A549 (cell line): ENCODE measurements at regions not wholly inside any gene's neighbourhood (a gene's known extent, or its start where the extent isn't known, plus 50 kb on each side); places are given as distances from the start of the nearest gene placed in this dataset.

ENCODE experiments used
- ATAC-seq, 2 experiments: fragments of 200-7000 bp in 1 of 2; fragments of >200 bp in 1 of 2; cut with Nextera tagmentation in 1 of 2; cut with Tn5 transposase in 1 of 2; 3 replicates each; pipeline versions ENCODE4 v1.8.0 to v1.9.1; 2018 to 2020; ENCODE audit warnings: mild to moderate bottlenecking in 1 of 2, moderate library complexity in 1 of 2
- CTCF ChIA-PET: fragments of 300-600 bp; sonication (Branson Sonifier 250); formaldehyde crosslinking; extraction: SDS; loops from one replicate; lab custom pipeline; 2021; ENCODE audit warnings: antibody characterized with exemption, inconsistent platforms; lab: Yijun Ruan, JAX
- POLR2A ChIA-PET: fragments of 350-600 bp; formaldehyde crosslinking; extraction: SDS; loops from one replicate; lab custom pipeline; 2021; ENCODE audit warnings: antibody characterized with exemption, inconsistent platforms; lab: Yijun Ruan, JAX
- DNase-seq, 2 experiments: peaks; one replicate each; pipeline versions ENCODE4 v3.0.0 to v3.0.0-alpha.2; 2011 to 2016; ENCODE audit warnings: low read depth in 1 of 2, low spot score in 1 of 2
- FAIRE-seq: peaks from 2 replicates; lab custom pipeline; 2011; peaks lifted over from hg19 to GRCh38; lab: Jason Lieb, UNC
- H3K27ac ChIP-seq, 2 experiments: fragments of >200 bp; sonication (Bioruptor Twin); formaldehyde crosslinking; 3 replicates each; pipeline ENCODE4 v1.5.1; 2016 to 2017
- H3K4me1 ChIP-seq: fragments of >200 bp; sonication (Bioruptor Twin); formaldehyde crosslinking; 3 replicates; pipeline ENCODE4 v1.6.1; 2016
- H3K4me2 ChIP-seq: fragments of >200 bp; sonication (Bioruptor Twin); formaldehyde crosslinking; 3 replicates; pipeline ENCODE4 v1.6.1; 2016
- H3K4me3 ChIP-seq: fragments of >200 bp; sonication (Bioruptor Twin); formaldehyde crosslinking; 3 replicates; pipeline ENCODE4 v1.5.1; 2016
- H3K9me3 ChIP-seq: fragments of >200 bp; sonication (Bioruptor Twin); formaldehyde crosslinking; 3 replicates; pipeline ENCODE4 v1.6.1; 2016
- ATOH8 ChIP-seq: fragments of 250-450 bp; sonication (Bioruptor Pico); IDR thresholded peaks from 2 replicates; pipeline ENCODE4 v1.5.0; 2020; ENCODE audit warnings: low read depth, mild to moderate bottlenecking, moderate library complexity
- BHLHE40 ChIP-seq: IDR thresholded peaks from 2 replicates; pipeline ENCODE4 v1.6.1; 2012; ENCODE audit warnings: low read depth, low read length, inconsistent platforms
- CEBPB ChIP-seq, 2 experiments: fragments of >200 bp in 1 of 2; sonication (Bioruptor Twin) in 1 of 2; formaldehyde crosslinking in 1 of 2; IDR thresholded peaks; 2 replicates each; pipeline ENCODE4 v1.6.1; 2012 to 2016
- EHF ChIP-seq: fragments of 250-450 bp; sonication (Bioruptor Pico); IDR thresholded peaks from 2 replicates; pipeline ENCODE4 v1.5.0; 2020; ENCODE audit warnings: mild to moderate bottlenecking
- EP300 ChIP-seq, 2 experiments: fragments of >200 bp; sonication (Bioruptor Twin); formaldehyde crosslinking; IDR thresholded peaks; 2 replicates in 1 of 2; 3 replicates in 1 of 2; pipeline ENCODE4 v1.6.1; 2016 to 2017
- FOSL2 ChIP-seq, 2 experiments: fragments of 450-650 bp in 1 of 2; fragments of >200 bp in 1 of 2; sonication (Bioruptor Twin) in 1 of 2; formaldehyde crosslinking; IDR thresholded peaks; 2 replicates each; pipeline versions ENCODE4 v1.5.0 to v1.6.1; 2016 to 2020; ENCODE audit warnings: mild to moderate bottlenecking in 1 of 2, moderate library complexity in 1 of 2
- FOXS1 ChIP-seq: fragments of 250-450 bp; sonication (Bioruptor Pico); IDR thresholded peaks from 2 replicates; pipeline ENCODE4 v1.5.0; 2020; ENCODE audit warnings: mild to moderate bottlenecking, moderate library complexity
- GATA3 ChIP-seq: IDR thresholded peaks from 2 replicates; pipeline ENCODE4 v1.6.1; 2012; ENCODE audit warnings: borderline replicate concordance
- HDAC2 ChIP-seq: fragments of 200-600 bp; sonication (generic); IDR thresholded peaks from 2 replicates; pipeline ENCODE4 v1.6.1; 2016
- HMGXB4 ChIP-seq: fragments of 250-450 bp; sonication (Bioruptor Pico); IDR thresholded peaks from 2 replicates; pipeline ENCODE4 v1.5.0; 2021; ENCODE audit warnings: mild to moderate bottlenecking, moderate library complexity, borderline replicate concordance
- HOXB13 ChIP-seq: fragments of 250-450 bp; sonication (Bioruptor Pico); IDR thresholded peaks from 2 replicates; pipeline ENCODE4 v1.5.0; 2020; ENCODE audit warnings: low read depth, mild to moderate bottlenecking, moderate library complexity
- HOXB5 ChIP-seq: fragments of 250-450 bp; sonication (Bioruptor Pico); IDR thresholded peaks from 2 replicates; pipeline ENCODE4 v1.5.0; 2020; ENCODE audit warnings: mild to moderate bottlenecking, moderate library complexity
- MAFK ChIP-seq: fragments of 450-650 bp; IDR thresholded peaks from 2 replicates; pipeline ENCODE4 v1.6.1; 2014; ENCODE audit not compliant: partially characterized antibody
- MAX ChIP-seq: IDR thresholded peaks from 2 replicates; pipeline ENCODE4 v1.6.1; 2012
- MAZ ChIP-seq: fragments of 150-350 bp; IDR thresholded peaks from 2 replicates; pipeline ENCODE4 v1.6.1; 2014; ENCODE audit warnings: antibody characterized with exemption, low read depth, low read length, borderline replicate concordance
- MYC ChIP-seq: IDR thresholded peaks from 2 replicates; pipeline ENCODE4 v1.6.1; 2012; ENCODE audit warnings: mild to moderate bottlenecking, inconsistent platforms, low read length, improper control_type of control experiment, borderline replicate concordance
- POLR2A ChIP-seq: IDR thresholded peaks from 2 replicates; pipeline ENCODE4 v1.6.1; 2012; ENCODE audit warnings: mild to moderate bottlenecking, low read length
- REST ChIP-seq: fragments of 200-600 bp; sonication (generic); IDR thresholded peaks from 2 replicates; pipeline ENCODE4 v1.6.1; 2016; ENCODE audit warnings: antibody characterized with exemption, mild to moderate bottlenecking, moderate library complexity
- RFX5 ChIP-seq: fragments of 450-650 bp; IDR thresholded peaks from 2 replicates; pipeline ENCODE4 v1.7.1; 2014; ENCODE audit warnings: antibody characterized with exemption, mild to moderate bottlenecking, moderate library complexity
- SREBF2 ChIP-seq: fragments of 450-650 bp; IDR thresholded peaks from 2 replicates; pipeline ENCODE4 v1.6.1; 2014; ENCODE audit warnings: mild to moderate bottlenecking, moderate library complexity
- TP53 ChIP-seq: fragments of 250-450 bp; sonication (Bioruptor Pico); IDR thresholded peaks from 2 replicates; pipeline ENCODE4 v1.5.0; 2021; ENCODE audit warnings: mild to moderate bottlenecking, moderate library complexity
- USF2 ChIP-seq: fragments of 450-650 bp; IDR thresholded peaks from 2 replicates; pipeline ENCODE4 v1.6.1; 2014; ENCODE audit warnings: antibody characterized with exemption
- ZFP36 ChIP-seq: fragments of 450-650 bp; IDR thresholded peaks from 2 replicates; pipeline ENCODE4 v1.6.1; 2014; ENCODE audit warnings: borderline replicate concordance; ENCODE audit not compliant: partially characterized antibody
- ZNF302 ChIP-seq: fragments of 250-450 bp; sonication (Bioruptor Pico); IDR thresholded peaks from 2 replicates; pipeline ENCODE4 v1.9.0; 2021; ENCODE audit warnings: inconsistent platforms, mild to moderate bottlenecking, moderate library complexity
- WGBS: methylation state at CpG from one replicate; pipeline ENCODE4 v1.1.6; 2017; ENCODE audit errors: missing lambda C conversion rate; 5-methylcytosine and 5-hydroxymethylcytosine counted together

GRCh38 chr6:170475118-170475517 is 78.0 kb downstream of the PSMB1 start:
- Histone ChIP-seq H3K4me3 (no peak overlapping the region), H3K4me1 (no peaks in the 10 kb centered on the region), H3K4me2 (no peak overlapping the region), H3K9me3 (no peaks in the 10 kb centered on the region), H3K27ac (no peak overlapping the region)
- FAIRE-seq (no peak), ATAC-seq (no peak), DNase-seq (no peak)
- CTCF ChIA-PET, result no interaction called here
- TF ChIP-seq HOXB5 (CRISPR knock-in tag) (no peak), ZFP36 (no peak), HDAC2 (no peak), ZNF302 (CRISPR knock-in tag) (no peak), USF2 (no peak), REST (no peak), RFX5 (no peak), HMGXB4 (CRISPR knock-in tag) (no peak), POLR2A (no peak), GATA3 (no peak), FOSL2 (IDR thresholded peaks at IDR 0.05) (no peak), FOSL2 (CRISPR knock-in tag; IDR thresholded peaks at IDR 0.05) (no peak)
- 31% methylated on average over 3 of the region's 3 CpGs for WGBS
- POLR2A ChIA-PET, result no interaction called here

GRCh38 chr6:170473801-170474200 is 79.3 kb downstream of the PSMB1 start:
- no peak overlapping the region for H3K4me3 ChIP-seq
- WGBS, result 64% methylated on average over 7 of the region's 7 CpGs
- no peak for FAIRE-seq

GRCh38 chr6:170473301-170473717 is 79.8 kb downstream of the PSMB1 start:
- no peak for FAIRE-seq
- Histone ChIP-seq H3K27ac (no peak overlapping the region), H3K4me1 (no peaks in the 10 kb centered on the region), H3K4me2 (no peak overlapping the region), H3K4me3 (no peak overlapping the region), H3K9me3 (no peaks in the 10 kb centered on the region)
- ChIA-PET POLR2A (no interaction called here), CTCF (no interaction called here)
- no peak for DNase-seq
- ATAC-seq, result no peak
- WGBS, result 17% methylated on average over 4 of the region's 4 CpGs
- TF ChIP-seq HDAC2, result no peak
- TF ChIP-seq TP53, result no peak
- TF ChIP-seq EP300 (IDR thresholded peaks at IDR 0.05), result no peak
- no peak for TF ChIP-seq MAZ
- TF ChIP-seq CEBPB (IDR thresholded peaks at IDR 0.05), result no peak
- TF ChIP-seq BHLHE40, result no peak
- TF ChIP-seq HOXB13 (CRISPR knock-in tag), result no peak
- no peak for TF ChIP-seq SREBF2
- TF ChIP-seq ATOH8, result no peak
- TF ChIP-seq REST, result no peak
- no peak for TF ChIP-seq MYC
- TF ChIP-seq FOSL2 (IDR thresholded peaks at IDR 0.05), result no peak
- no peak for TF ChIP-seq FOSL2 (CRISPR knock-in tag; IDR thresholded peaks at IDR 0.05)
- no peak for TF ChIP-seq FOXS1 (CRISPR knock-in tag)
- TF ChIP-seq RFX5, result no peak
- TF ChIP-seq MAX, result no peak

More at GRCh38 chr6:170473801-170474200, 79.3 kb downstream of the PSMB1 start:
- POLR2A ChIA-PET, result no interaction called here
- CTCF ChIA-PET, result no interaction called here
- ATAC-seq, result no peak
- TF ChIP-seq MAFK (peak; percentile 78), EHF (no peak)
- TF ChIP-seq, all 56 proteins: peak for 1
- DNase-seq, result no peak
- Histone ChIP-seq H3K4me1 (no peaks in the 10 kb centered on the region), H3K27ac (no peak overlapping the region), H3K9me3 (no peaks in the 10 kb centered on the region), H3K4me2 (no peak overlapping the region)
